HEK293T (cell line): ENCODE measurements at regions not wholly inside any gene's neighbourhood (a gene's known extent, or its start where the extent isn't known, plus 50 kb on each side); places are given as distances from the start of the nearest gene placed in this dataset.

Experiments used
- CTCF ChIA-PET: fragments of 350-600 bp; formaldehyde crosslinking; extraction: SDS; loops from one replicate; lab custom pipeline; 2021; ENCODE audit warnings: antibody characterized with exemption, inconsistent platforms; lab: Yijun Ruan, JAX
- POLR2A ChIA-PET: fragments of 350-600 bp; formaldehyde crosslinking; extraction: SDS; loops from one replicate; lab custom pipeline; 2020; ENCODE audit warnings: antibody characterized with exemption, inconsistent platforms; lab: Yijun Ruan, JAX
- DNase-seq: peaks from one replicate; pipeline ENCODE4 v3.0.0; 2012; ENCODE audit warnings: mixed read lengths; ENCODE audit errors: extremely low spot score
- ARNT ChIP-seq: fragments of 450-650 bp; IDR thresholded peaks from 2 replicates; pipeline ENCODE4 v1.6.1; 2017; ENCODE audit warnings: mild to moderate bottlenecking
- BHLHE40 ChIP-seq: fragments of 450-650 bp; IDR thresholded peaks from 2 replicates; pipeline ENCODE4 v1.6.1; 2016; ENCODE audit warnings: mild to moderate bottlenecking, moderate library complexity, borderline replicate concordance
- CTBP1 ChIP-seq: fragments of 450-650 bp; IDR thresholded peaks from 2 replicates; pipeline ENCODE4 v1.6.1; 2016; ENCODE audit warnings: borderline replicate concordance
- ELF4 ChIP-seq: fragments of 450-650 bp; IDR thresholded peaks from 2 replicates; pipeline ENCODE4 v1.6.1; 2017; ENCODE audit warnings: antibody characterized with exemption
- FOXA1 ChIP-seq: fragments of 450-650 bp; IDR thresholded peaks from 2 replicates; pipeline ENCODE4 v1.6.1; 2016; ENCODE audit warnings: mild to moderate bottlenecking
- FOXK2 ChIP-seq: fragments of 450-650 bp; IDR thresholded peaks from 2 replicates; pipeline ENCODE4 v1.6.1; 2016; ENCODE audit warnings: mild to moderate bottlenecking
- FOXM1 ChIP-seq: fragments of 450-650 bp; IDR thresholded peaks from 2 replicates; pipeline ENCODE4 v1.6.1; 2017; ENCODE audit warnings: mild to moderate bottlenecking, borderline replicate concordance
- HDGF ChIP-seq: fragments of 450-650 bp; IDR thresholded peaks from 2 replicates; pipeline ENCODE4 v1.6.1; 2017; ENCODE audit warnings: antibody characterized with exemption, borderline replicate concordance
- L3MBTL2 ChIP-seq: fragments of 450-650 bp; conservative IDR thresholded peaks from 2 replicates; pipeline ENCODE4 v1.6.1; 2016; ENCODE audit warnings: mild to moderate bottlenecking
- LEF1 ChIP-seq: fragments of 450-650 bp; IDR thresholded peaks from 2 replicates; pipeline ENCODE4 v1.6.1; 2017; ENCODE audit warnings: mild to moderate bottlenecking, borderline replicate concordance
- NFRKB ChIP-seq: fragments of 450-650 bp; IDR thresholded peaks from 2 replicates; pipeline ENCODE4 v1.6.1; 2016; ENCODE audit warnings: mild to moderate bottlenecking, moderate library complexity
- SP1 ChIP-seq: fragments of 450-650 bp; IDR thresholded peaks from 2 replicates; pipeline ENCODE4 v1.6.1; 2017
- SUZ12 ChIP-seq: fragments of 450-650 bp; IDR thresholded peaks from 2 replicates; pipeline ENCODE4 v1.6.1; 2016; ENCODE audit warnings: mild to moderate bottlenecking
- TARDBP ChIP-seq: fragments of 450-650 bp; IDR thresholded peaks from 2 replicates; pipeline ENCODE4 v1.6.1; 2016
- ZNF384 ChIP-seq: fragments of 450-650 bp; IDR thresholded peaks from 2 replicates; pipeline ENCODE4 v1.6.1; 2016
- TF ChIP-seq, protein P1 (sequence below): fragments of 450-650 bp; IDR thresholded peaks from 2 replicates; pipeline ENCODE4 v1.6.1; 2016

DNA sequence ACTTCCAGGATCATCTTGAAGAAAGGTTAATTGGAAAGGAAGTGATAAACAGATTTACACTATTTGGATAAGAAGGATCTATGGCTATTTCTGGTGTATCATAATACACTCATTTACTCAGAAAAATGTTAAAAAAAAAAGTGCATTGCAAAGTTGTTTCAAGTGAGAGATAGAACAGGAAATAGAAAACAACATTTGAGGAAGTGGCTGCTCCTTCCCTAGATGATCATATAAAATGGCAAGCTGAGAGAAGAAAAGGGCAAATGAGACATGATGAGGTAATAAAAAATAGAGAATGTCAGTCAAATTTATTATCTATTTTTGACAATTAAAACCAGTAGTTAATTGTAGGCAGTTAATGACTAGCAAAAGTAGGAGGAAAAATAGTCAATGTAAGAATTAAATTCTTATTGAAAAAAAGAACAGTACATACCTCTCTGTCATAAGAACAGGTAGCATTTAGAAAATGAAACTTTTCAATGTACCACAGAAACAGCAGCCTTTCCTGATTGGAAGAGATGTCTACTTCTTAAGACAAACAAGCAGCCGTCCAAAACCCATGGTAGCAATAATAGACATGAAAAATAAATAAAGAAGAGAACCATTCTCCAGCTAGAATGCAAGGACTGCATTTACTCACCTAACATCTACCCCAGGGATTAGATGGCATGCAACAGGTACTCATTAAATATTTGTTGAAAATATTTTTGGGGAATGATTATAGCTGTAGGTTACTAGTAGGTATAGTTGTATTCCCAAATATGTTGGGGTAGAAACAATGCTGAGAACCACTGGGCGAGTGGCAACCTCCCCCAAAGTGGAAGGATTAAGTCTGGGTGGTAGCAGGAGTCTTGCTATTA is 63.9 kb upstream of the GRIP1 start:
- ChIA-PET CTCF (no interaction called here), POLR2A (no interaction called here)
- TF ChIP-seq FOXM1 (no peak), FOXK2 (no peak), ELF4 (no peak)
- TF ChIP-seq, protein P1, sequence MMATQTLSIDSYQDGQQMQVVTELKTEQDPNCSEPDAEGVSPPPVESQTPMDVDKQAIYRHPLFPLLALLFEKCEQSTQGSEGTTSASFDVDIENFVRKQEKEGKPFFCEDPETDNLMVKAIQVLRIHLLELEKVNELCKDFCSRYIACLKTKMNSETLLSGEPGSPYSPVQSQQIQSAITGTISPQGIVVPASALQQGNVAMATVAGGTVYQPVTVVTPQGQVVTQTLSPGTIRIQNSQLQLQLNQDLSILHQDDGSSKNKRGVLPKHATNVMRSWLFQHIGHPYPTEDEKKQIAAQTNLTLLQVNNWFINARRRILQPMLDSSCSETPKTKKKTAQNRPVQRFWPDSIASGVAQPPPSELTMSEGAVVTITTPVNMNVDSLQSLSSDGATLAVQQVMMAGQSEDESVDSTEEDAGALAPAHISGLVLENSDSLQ, result peak; percentile 77
- no peak for DNase-seq

DNA sequence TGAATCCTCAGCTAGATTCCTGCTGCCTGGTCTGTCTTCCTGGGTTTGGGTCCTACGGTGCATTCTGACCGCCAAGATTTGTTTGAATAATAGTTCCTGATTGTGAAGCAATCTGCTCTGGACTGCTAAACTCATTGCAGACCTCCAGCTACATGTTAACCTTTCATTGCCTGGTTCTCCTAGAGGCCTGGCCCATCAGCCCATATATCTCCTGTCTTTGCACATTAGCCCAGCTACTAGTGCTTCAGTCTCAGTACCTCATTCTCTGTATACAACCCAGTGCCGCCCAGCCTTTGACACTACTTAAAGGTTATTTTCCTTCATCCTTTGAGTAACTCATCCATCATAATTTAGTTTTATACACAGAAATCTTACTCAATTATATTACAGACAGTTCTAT is 65.6 kb upstream of the GRIP1 start:
- POLR2A ChIA-PET, result no interaction called here
- CTCF ChIA-PET, result interaction anchor here (0.6 to 0.7 kb wide), 2 partner anchors 18 to 67 kb away, joined by 3 read pairs; no protein-coding TSS in a partner anchor
- TF ChIP-seq LEF1 (no peak), NFRKB (no peak), FOXM1 (no peak), ARNT (no peak), ZNF384 (no peak), FOXK2 (no peak), HDGF (no peak)
- TF ChIP-seq, protein P1, result no peak; the same call in 1 of the 2 replicates
- DNase-seq, result peak; percentile 25

DNA sequence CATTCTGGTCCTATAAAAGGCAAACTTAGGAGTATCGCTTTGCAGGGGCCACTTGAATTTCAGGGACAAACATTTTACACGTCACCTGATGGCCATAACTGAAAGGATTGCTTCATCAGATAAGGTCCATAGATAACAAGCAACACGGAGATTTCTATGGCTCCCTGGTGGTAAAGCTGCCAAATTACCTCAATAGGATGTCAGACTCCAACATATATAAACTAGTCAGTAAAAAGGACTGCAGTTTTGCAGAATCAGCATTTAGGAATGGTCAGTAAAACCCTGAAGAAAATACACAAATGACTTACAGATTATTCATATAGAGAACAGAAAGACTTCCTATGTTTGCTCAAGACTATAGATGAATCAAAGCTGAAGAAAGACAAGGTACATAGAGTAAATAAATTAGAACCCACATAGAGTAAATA is 66.1 kb upstream of the GRIP1 start:
- DNase-seq, result peak; percentile 39
- POLR2A ChIA-PET, result no interaction called here
- TF ChIP-seq HDGF, result no peak
- 0 out of 2 replicates have a peak, but pooled peaks have one; percentile 12 for TF ChIP-seq ARNT
- no peak for TF ChIP-seq FOXK2
- TF ChIP-seq, protein P1, result peak; percentile 77; the same call in 1 of the 2 replicates
- TF ChIP-seq SUZ12, result no peak
- peak; percentile 70; the same call in 1 of the 2 replicates for TF ChIP-seq CTBP1
- TF ChIP-seq LEF1, result no peak
- TF ChIP-seq BHLHE40, result no peak
- TF ChIP-seq ELF4, result no peak
- no peak for TF ChIP-seq NFRKB
- CTCF ChIA-PET, result no interaction called here

DNA sequence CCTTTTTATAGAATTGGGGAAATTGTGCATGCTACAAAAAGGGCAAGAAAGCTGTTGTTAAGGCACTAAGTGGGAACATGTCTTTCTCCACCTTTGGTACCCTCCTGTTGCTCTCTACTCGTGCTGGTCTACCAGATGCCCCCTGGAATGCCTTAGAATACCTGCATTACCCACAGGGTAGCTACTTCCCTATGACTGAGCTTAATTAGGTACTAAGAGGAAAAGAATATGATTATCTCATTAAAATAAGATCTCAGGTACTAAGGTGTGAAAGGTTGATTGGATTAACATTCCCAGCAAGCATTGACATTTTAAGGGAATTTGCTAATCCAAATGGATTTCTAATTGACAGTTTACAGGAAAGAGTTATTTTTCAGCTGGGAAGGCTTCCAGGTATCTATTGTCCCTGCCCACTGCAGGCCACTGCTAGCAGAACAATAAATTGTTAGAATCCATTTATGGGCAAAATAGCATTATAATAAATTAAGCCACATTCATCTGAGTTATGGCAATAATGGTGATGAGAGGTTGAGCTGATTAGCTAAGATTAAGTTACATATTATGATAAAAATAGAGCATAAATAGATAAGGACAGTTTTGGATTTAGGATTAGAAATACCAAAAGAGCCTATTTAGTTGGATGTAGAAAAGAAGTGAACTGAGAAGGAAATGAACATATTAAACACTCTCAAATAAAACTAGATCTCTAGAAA is 67.8 kb upstream of the GRIP1 start:
- POLR2A ChIA-PET, result interaction anchor here (1.4 kb wide), 1 partner anchor 578 kb away, joined by 4 read pairs; no protein-coding TSS in a partner anchor

DNA sequence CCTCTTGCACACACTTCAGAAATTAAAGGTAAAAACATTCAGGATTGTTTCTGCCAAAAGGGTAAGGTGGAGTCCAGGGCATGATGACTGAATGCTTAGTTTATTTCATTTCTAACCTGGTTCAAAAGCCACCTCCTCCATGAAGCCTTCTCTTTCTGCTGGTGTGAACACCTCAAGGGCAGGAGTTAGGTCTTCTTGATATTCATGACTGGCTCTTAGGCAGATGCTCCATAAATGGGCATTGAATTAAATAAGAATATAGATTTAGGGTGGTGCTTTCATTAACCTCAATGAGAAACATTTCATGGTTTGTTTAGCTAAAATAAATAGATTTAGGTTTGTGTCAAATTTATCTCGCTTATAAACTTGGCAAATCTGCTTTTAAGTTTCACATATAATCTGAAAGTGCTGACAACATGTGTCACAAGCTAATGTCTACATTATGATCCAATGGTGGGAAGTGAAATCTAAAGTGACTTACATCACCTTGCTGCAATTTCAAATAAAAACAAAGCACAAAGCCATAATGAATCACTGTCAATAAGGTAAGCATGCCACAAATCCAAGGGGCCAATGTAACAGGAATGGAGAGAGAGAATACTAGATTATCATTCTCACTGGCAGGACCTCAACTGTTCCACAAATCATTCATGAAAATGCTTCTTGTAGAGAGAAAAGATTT is 72.7 kb upstream of the GRIP1 start:
- POLR2A ChIA-PET, result no interaction called here
- TF ChIP-seq FOXK2 (0 out of 2 replicates have a peak, but pooled peaks have one; percentile 54), ZNF384 (no peak), FOXA1 (no peak), L3MBTL2 (no peak), FOXM1 (peak; percentile 66; the same call in 1 of the 2 replicates), SUZ12 (no peak), CTBP1 (peak; percentile 83), BHLHE40 (no peak), NFRKB (no peak), ARNT (no peak), ELF4 (no peak), LEF1 (peak; percentile 20; the same call in 1 of the 2 replicates), SP1 (no peak), TARDBP (no peak), HDGF (no peak)
- TF ChIP-seq, protein P1, result peak; percentile 96
- peak; percentile 30 for DNase-seq
- CTCF ChIA-PET, result no interaction called here

More for the DNA sequence above, 67.8 kb upstream of the GRIP1 start:
- TF ChIP-seq ELF4, result no peak
- TF ChIP-seq, protein P1, result peak; percentile 11; the same call in 1 of the 2 replicates
- DNase-seq, result no peak
- CTCF ChIA-PET, result no interaction called here
